ENCODE measurements at regions not wholly inside any gene's neighbourhood (a gene's known extent, or its start where the extent isn't known, plus 50 kb on each side); places are given as distances from the start of the nearest gene placed in this dataset.
"Not testable (repeated sequence)": the region's sequence is repeated elsewhere in the genome, so short reads cannot be mapped to it uniquely, and the experiment has no call there.

DNA sequence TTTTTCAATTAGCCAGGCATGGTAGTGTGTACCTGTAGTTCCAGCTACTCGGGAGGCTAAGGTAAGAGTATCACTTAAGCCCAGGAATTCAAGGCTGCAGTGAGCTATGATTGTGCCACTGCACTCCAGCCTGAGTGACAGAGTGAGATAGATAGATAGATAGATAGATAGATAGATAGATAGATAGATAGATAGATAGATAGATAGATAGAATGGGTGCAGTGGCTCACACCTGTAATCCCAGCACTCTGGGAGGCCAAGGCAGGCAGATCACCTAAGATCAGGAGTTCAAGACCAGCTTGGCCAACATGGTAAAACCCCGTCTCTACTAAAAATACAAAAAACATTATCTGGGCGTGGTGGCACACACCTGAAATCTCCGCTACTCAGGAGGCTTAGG, 85.6 kb upstream of the CAB39 start:
- H3K27me3 Mint-ChIP-seq; H3K27ac Mint-ChIP-seq; H3K36me3 Mint-ChIP-seq (ENCODE audit: low read depth); H3K4me3 Mint-ChIP-seq; intact Hi-C loops (cut with micrococcal nuclease); H3K9me3 Mint-ChIP-seq; DNase-seq: not testable (repeated sequence)
- peaks cover 17% of the 10 kb centered on the region for H3K4me1 Mint-ChIP-seq

DNA sequence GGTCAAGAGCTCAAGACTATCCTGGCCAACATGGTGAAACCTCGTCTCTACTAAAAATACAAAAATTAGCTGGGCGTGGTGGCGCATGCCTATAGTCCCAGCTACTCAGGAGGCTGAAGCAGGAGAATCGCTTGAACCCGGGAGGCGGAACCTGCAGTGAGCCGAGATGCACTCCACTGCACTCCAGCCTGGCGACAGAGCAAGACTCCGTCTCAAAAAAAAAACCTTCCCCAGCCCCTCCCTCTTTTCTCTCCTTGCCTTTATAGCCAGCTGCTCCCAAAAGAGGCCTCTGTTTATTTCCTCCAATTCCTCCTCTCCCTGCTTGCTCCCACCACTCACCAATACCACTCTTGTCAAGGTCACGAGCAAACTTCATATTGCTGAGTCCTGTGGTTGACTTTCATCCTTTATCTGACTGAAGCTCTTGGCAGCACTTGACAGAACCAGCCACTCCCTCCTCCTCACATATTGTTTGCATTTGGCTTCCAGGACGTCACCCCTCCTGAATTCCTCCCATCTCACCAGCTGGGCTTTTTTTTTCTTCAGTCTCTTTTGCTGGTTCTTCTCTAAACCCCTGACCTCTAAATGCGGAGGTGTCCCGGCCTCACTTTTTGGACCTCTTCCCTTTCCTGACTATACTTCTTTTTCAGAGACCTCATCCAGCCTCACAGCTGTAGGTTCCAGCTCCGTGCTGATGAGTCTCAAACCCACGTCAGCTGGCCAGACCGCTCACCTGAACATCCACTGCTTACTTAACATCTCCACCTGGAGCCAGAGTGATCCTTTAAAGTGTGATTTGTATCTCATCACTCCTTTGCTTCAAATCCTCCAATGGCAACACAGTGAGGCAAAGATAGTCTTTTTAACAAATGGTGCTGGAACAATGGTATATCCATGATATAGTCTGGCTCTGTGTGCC, 84.6 kb upstream of the CAB39 start:
- H3K4me3 Mint-ChIP-seq, result no peak overlapping the region
- no peak for DNase-seq
- no peak overlapping the region for H3K27ac Mint-ChIP-seq
- H3K4me1 Mint-ChIP-seq, result peaks cover 17% of the 10 kb centered on the region
- H3K9me3 Mint-ChIP-seq, result peaks cover 4% of the 10 kb centered on the region
- H3K36me3 Mint-ChIP-seq (ENCODE audit: low read depth), result peaks cover 6% of the 10 kb centered on the region
- H3K27me3 Mint-ChIP-seq, result no peaks in the 10 kb centered on the region
- intact Hi-C loops (cut with micrococcal nuclease), result no loop called here

DNA sequence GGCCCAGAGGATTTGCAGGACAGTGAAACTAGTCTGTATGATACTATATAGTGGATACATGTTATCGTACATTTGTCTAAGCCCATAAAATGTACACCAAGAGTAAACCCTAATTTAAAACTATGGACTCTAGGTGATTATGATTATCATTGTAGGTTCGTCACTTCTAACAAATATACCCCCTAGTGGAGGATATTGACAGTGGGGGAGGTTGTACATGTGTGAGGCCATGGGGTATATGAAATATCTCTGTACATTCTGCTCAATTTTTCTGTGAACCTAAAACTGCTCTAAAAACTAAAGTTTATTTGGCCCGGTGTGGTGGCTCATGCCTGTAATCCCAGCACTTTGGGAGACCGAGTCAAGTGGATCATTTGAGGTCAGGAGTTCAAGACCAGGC, 81.2 kb upstream of the CAB39 start:
- Mint-ChIP-seq H3K4me3 (no peak overlapping the region), H3K4me1 (peaks cover 22% of the 10 kb centered on the region), H3K27me3 (no peaks in the 10 kb centered on the region), H3K36me3 (ENCODE audit: low read depth) (no peaks in the 10 kb centered on the region), H3K27ac (no peak overlapping the region), H3K9me3 (no peaks in the 10 kb centered on the region)
- DNase-seq, result no peak
- intact Hi-C loops (cut with micrococcal nuclease), result no loop called here

DNA sequence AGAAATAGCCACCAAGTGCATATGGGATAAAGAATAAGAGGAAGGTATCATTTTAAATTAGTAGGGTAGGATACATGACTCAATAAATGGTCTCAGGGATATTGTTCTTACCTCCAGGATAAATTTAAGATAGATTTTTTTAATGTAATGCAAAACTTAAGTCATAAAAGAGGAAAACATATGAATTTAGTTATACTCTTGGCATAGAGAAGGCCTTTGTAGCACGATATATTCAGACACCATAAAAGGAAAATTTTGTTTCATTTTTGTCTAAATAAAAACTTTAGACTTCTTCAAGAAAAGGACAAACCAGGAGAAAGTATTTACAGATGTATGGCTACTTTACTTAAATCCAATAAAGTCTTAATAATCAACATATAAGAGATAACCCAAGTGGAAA, 78.5 kb upstream of the CAB39 start:
- DNase-seq, result no peak
- H3K4me3 Mint-ChIP-seq, result no peak overlapping the region
- no peak overlapping the region for H3K27ac Mint-ChIP-seq
- peaks cover 14% of the 10 kb centered on the region for H3K4me1 Mint-ChIP-seq
- intact Hi-C loops (cut with micrococcal nuclease), result no loop called here
- no peaks in the 10 kb centered on the region for H3K9me3 Mint-ChIP-seq
- H3K36me3 Mint-ChIP-seq (ENCODE audit: low read depth), result no peaks in the 10 kb centered on the region
- H3K27me3 Mint-ChIP-seq, result no peaks in the 10 kb centered on the region

DNA sequence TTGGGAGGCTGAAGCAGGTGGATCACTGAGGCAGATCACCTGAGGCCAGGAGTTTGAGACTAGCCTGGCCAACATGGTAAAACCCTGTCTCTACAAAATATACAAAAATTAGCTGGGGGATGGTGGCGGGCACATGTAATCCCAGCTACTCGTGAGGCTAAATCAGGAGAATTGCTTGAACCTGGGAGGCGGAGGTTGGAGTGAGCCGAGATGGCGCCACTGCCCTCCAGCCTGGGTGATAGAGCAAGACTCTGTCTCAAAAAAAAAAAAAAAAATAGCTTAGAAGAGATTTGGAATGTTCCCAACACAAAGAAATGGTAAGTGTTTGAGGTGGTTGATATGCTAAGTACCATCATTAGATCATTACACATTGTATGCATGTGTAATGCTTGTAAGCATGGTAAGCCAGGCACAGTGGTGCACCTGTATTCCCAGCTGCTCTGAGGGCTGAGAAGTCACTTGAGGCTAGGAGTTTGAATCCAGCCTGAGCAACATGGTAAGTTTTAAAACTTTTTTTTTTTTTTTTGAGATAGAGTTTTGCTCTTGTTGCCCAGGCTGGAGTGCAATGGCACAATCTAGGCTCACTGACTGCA, 77.8 kb upstream of the CAB39 start:
- H3K36me3 Mint-ChIP-seq (ENCODE audit: low read depth); DNase-seq; H3K27me3 Mint-ChIP-seq; H3K27ac Mint-ChIP-seq; H3K4me3 Mint-ChIP-seq; H3K9me3 Mint-ChIP-seq; intact Hi-C loops (cut with micrococcal nuclease): not testable (repeated sequence)
- H3K4me1 Mint-ChIP-seq, result peaks cover 14% of the 10 kb centered on the region

DNA sequence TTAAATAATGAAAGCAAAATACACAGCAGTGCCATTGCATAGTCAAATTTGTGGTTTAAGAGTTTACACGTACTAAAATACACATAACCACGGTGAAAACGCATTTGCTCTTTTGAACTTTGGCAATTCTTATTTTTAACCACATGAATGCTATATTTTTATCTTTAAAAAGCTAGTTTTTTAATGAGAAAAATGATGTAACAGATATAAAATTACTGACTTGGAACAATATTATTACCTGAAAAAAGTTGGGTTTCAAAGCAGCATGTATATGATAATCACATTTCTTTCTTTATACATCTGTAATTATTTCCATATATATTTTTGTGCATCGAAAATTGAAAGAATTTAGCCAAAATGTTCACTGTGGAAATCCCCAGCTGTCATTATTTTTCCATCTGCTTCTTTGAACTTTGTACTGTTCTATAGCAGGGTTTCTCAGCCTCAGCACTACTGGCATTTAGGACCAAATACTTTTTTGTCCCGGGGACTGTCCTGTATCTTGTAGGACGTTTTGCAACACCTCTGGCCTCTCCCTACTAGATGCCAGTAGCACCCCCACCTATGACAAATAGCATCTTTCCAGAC, 75.9 kb upstream of the CAB39 start:
- intact Hi-C loops (cut with micrococcal nuclease), result loop anchor here (1.0 to 2.0 kb wide), 2 partner anchors 22 to 23 kb away; no protein-coding TSS in a partner anchor
- peak; percentile 67 for DNase-seq
- no peak overlapping the region for H3K4me3 Mint-ChIP-seq

DNA sequence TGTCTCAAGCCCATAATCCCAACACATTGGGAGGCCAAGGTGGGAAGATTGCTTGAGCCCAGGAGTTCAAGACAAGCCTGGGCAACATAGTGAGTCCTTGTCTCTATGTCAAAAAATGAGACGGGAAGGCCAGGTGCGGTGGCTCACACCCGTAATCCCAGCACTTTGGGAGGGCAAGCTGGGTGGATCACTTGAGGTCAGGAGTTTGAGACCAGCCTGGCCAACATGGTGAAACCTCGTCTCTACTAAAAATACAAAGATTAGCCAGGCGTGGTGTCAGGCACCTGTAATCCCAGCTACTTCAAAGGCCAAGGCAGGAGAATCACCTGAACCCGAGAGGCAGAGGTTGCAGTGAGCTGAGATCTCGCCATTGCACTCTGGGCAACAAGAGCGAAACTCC, 75.2 kb upstream of the CAB39 start:
- intact Hi-C loops (cut with micrococcal nuclease), result loop anchor here (1.0 to 2.0 kb wide), 2 partner anchors 22 to 23 kb away; no protein-coding TSS in a partner anchor
- DNase-seq; H3K27me3 Mint-ChIP-seq; H3K4me3 Mint-ChIP-seq; H3K36me3 Mint-ChIP-seq (ENCODE audit: low read depth); H3K9me3 Mint-ChIP-seq: not testable (repeated sequence)
- Mint-ChIP-seq H3K4me1 (peaks cover 19% of the 10 kb centered on the region), H3K27ac (peak overlapping the region; percentile 85)

More for the DNA sequence above, 75.9 kb upstream of the CAB39 start:
- Mint-ChIP-seq H3K36me3 (ENCODE audit: low read depth) (no peaks in the 10 kb centered on the region), H3K4me1 (peaks cover 15% of the 10 kb centered on the region), H3K27me3 (no peaks in the 10 kb centered on the region), H3K27ac (peak overlapping the region; percentile 85), H3K9me3 (no peaks in the 10 kb centered on the region)

DNA sequence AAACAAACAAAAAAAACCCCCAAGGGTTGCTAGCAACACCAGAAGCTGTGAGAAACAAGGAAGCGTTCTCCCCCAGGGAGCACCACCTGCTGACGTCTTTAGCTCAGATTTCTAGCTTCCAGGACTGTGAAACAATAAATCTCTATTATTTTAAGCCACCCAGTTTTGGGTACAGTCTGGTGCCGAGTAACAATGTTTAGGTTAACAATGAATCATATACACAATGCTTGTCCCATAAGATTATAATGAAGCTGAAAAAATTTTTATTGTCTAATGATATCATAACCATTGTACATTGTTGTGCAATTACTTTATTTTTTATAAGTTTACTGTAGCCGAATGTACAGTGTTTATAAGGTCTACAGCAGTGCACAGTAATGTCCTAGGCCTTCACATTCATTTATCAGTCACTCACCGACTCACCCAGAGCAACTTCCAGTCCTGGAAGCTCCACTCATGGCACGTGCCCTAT, 72.1 kb upstream of the CAB39 start:
- Mint-ChIP-seq H3K27ac (no peak overlapping the region), H3K9me3 (no peaks in the 10 kb centered on the region), H3K27me3 (no peaks in the 10 kb centered on the region), H3K4me3 (no peak overlapping the region), H3K36me3 (ENCODE audit: low read depth) (no peaks in the 10 kb centered on the region), H3K4me1 (peaks cover 34% of the 10 kb centered on the region)
- intact Hi-C loops (cut with micrococcal nuclease), result no loop called here
- no peak for DNase-seq

DNA sequence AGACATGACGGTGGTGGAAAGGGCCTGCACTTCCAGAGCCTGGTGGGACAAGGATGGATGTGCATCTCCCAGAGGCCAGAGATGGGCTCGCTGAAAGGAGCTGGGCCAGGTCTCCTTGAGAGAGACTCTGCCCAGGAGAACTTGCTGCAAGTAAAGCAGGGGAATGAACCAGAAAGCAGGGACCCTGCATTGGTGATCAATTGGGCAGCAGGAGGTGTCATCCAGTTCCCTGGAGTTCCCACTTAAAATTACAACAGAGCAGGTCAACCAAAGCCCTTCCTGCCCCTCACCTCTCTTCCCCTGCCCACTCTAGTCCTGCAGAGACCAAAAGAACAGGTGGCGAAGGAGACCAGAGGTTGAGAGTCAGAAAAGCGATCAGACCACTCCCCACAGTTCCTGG, 69.7 kb upstream of the CAB39 start:
- H3K4me1 Mint-ChIP-seq, result peaks cover 24% of the 10 kb centered on the region
- peak overlapping the region; percentile 90 for H3K27ac Mint-ChIP-seq
- H3K9me3 Mint-ChIP-seq, result peaks cover 7% of the 10 kb centered on the region
- intact Hi-C loops (cut with micrococcal nuclease), result loop anchor here (1.0 kb wide), 1 partner anchor 151 kb away; no protein-coding TSS in a partner anchor
- no peak for DNase-seq
- no peaks in the 10 kb centered on the region for H3K27me3 Mint-ChIP-seq
- peak overlapping the region; percentile 47 for H3K4me3 Mint-ChIP-seq
- H3K36me3 Mint-ChIP-seq (ENCODE audit: low read depth), result peaks cover 3% of the 10 kb centered on the region

DNA sequence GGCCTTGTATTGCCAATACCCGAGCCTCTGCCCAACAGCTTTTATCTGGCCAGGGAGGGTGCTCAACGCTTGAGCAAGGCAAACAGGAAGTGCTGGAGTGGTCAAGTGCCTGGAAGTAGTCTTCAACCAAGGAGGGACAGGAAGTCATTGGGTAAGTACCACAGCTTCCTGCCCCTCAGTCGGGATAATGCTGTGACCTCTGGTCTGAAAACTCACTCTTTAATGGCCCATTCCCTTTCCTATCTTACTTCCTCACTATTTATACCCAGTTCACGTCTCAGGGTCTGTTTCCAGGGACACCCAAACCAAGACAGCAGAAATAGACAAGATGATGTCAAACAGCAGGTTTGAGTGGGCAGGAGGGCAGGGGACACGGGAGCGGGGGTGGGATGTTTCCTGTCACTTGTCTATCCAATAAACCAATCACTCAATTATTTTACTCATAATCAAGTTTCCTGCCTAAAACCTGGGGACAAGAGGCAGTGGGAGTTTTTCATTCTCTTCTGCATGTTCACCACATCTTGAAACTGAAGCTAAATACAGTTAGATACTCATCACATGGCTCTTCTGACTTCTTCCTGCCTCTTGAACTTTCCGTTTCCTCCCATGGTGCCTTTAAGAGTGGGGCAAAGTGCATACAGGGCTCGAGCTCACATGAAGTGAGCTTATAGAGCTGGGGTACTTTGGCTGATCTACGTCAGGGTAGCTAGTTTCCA, 68.9 kb upstream of the CAB39 start:
- H3K4me1 Mint-ChIP-seq, result peaks cover 24% of the 10 kb centered on the region
- intact Hi-C loops (cut with micrococcal nuclease), result loop anchor here (1.0 to 2.0 kb wide), 4 partner anchors 16 to 151 kb away; no protein-coding TSS in a partner anchor
- peaks cover 7% of the 10 kb centered on the region for H3K9me3 Mint-ChIP-seq
- peak overlapping the region; percentile 90 for H3K27ac Mint-ChIP-seq
- H3K4me3 Mint-ChIP-seq, result peak overlapping the region; percentile 28
- H3K36me3 Mint-ChIP-seq (ENCODE audit: low read depth), result peaks cover 3% of the 10 kb centered on the region
- no peaks in the 10 kb centered on the region for H3K27me3 Mint-ChIP-seq
- DNase-seq, result peak; percentile 87

DNA sequence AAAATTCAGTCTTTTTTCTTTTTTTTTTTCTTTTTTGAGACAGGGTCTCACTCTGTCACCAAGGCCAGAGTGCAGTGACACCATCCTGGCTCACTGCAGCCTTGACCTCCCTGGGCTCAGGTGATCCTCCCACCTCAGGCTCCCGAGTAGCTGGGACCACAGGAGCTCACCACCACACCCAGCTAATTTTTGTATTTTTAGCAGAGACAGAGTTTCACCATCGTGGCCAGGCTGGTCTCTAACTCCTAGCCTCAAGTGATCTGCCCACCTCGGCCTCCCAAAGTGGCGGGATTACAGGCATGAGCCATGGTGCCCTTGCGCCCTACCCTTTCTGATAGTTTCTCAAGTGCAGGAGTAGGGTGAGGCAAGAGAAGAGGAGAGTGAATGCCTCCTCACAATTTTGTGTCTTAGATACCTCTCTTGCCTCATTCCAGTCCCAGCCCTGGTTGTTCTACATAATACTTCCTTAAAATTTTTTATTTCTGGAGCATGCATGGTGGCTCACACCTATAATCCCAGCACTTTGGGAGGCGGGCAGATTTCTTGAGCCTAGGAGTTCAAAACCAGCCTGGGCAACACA, 68.2 kb upstream of the CAB39 start:
- Mint-ChIP-seq H3K36me3 (ENCODE audit: low read depth) (peaks cover 3% of the 10 kb centered on the region), H3K27me3 (no peaks in the 10 kb centered on the region), H3K9me3 (peaks cover 7% of the 10 kb centered on the region), H3K27ac (peak overlapping the region; percentile 90), H3K4me1 (peaks cover 24% of the 10 kb centered on the region), H3K4me3 (peak overlapping the region; percentile 28)
- no peak for DNase-seq
- intact Hi-C loops (cut with micrococcal nuclease), result loop anchor here (1.0 to 2.0 kb wide), 3 partner anchors 15 to 70 kb away; no protein-coding TSS in a partner anchor

DNA sequence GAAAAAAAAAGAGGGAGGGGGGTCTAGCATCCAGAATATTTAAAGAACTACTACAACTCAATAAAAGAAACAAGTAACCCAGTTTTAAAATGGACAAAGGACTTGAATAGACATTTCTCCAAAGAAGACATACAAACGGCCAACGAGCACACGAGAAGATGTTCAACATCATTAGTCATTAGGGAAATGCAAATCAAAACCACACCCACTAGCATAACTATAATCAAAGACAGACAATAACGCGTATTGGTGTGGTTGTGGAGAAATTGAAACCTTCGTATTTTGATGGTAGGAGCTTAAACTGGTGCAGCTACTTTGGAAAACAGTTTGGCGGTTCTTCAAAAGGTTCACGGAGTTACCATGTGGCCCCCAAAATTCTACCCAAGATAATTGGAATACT, 64.3 kb upstream of the CAB39 start:
- DNase-seq, result no peak
- Mint-ChIP-seq H3K9me3 (peaks cover 11% of the 10 kb centered on the region), H3K27ac (no peak overlapping the region), H3K36me3 (ENCODE audit: low read depth) (peaks cover 5% of the 10 kb centered on the region), H3K4me1 (peaks cover 26% of the 10 kb centered on the region), H3K27me3 (no peaks in the 10 kb centered on the region), H3K4me3 (no peak overlapping the region)
- intact Hi-C loops (cut with micrococcal nuclease), result no loop called here

DNA sequence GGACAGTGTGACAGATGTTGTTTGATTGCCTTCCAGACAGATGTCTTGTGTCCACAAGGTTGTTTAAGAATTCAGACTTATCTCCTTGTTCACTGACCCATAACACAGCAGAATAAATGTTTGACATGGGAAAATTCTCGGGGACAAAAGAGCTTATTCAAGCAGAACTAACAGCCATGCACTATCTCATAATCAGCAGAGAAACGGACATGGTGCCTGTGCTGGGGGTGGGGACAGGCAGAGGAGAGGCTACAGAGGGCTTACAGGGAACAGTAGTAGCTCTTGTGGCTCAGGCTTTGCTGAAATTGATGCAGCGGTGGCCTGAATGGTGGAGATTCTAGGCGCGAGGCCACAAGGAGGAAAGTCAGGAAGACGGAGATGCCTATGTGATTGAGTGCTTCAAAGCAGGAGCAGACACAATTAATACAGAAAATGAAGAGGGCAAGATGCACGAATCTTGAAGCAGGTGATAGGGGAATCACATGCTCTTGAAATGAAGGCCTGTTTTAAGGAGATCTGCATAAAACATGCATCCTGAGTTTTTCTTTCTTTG, 62.0 kb upstream of the CAB39 start:
- H3K36me3 Mint-ChIP-seq (ENCODE audit: low read depth), result peaks cover 11% of the 10 kb centered on the region
- no peak for DNase-seq
- H3K27ac Mint-ChIP-seq, result no peak overlapping the region
- intact Hi-C loops (cut with micrococcal nuclease), result no loop called here
- no peaks in the 10 kb centered on the region for H3K27me3 Mint-ChIP-seq
- peaks cover 11% of the 10 kb centered on the region for H3K9me3 Mint-ChIP-seq
- H3K4me1 Mint-ChIP-seq, result peaks cover 24% of the 10 kb centered on the region
- H3K4me3 Mint-ChIP-seq, result no peak overlapping the region
